ENCODE measurements at regions not wholly inside any gene's neighbourhood (a gene's known extent, or its start where the extent isn't known, plus 50 kb on each side); places are given as distances from the start of the nearest gene placed in this dataset.

GRCh38 chr5:149441986-149442385 lies 62.9 kb upstream of the IL17B start:
- Histone ChIP-seq H3K4me3 (no peak overlapping the region), H3K4me1 (peaks cover 43% of the 10 kb centered on the region), H3K27ac (peak overlapping the region; percentile 81), H3K36me3 (no peaks in the 10 kb centered on the region), H3K27me3 (no peaks in the 10 kb centered on the region), H3K9me3 (no peaks in the 10 kb centered on the region)
- intact Hi-C loops (cut with DNase I): loop anchor here (5.0 kb wide), 1 partner anchor 120 kb away; no protein-coding TSS in a partner anchor
- no peak for DNase-seq (ENCODE audit: extremely low spot score in 2 of 2)
- no peak for TF ChIP-seq POLR2AphosphoS5 (IDR thresholded peaks at IDR 0.05; ENCODE audit: insufficient read depth in 1 of 2, low read depth in 1 of 2)
- no peak for TF ChIP-seq POLR2A (IDR thresholded peaks at IDR 0.05)
- no peak for TF ChIP-seq CTCF (IDR thresholded peaks at IDR 0.05)

GRCh38 chr5:149441194-149441753 lies 62.2 kb upstream of the IL17B start:
- Histone ChIP-seq H3K9me3 (no peaks in the 10 kb centered on the region), H3K27me3 (no peaks in the 10 kb centered on the region), H3K4me1 (peaks cover 38% of the 10 kb centered on the region), H3K36me3 (no peaks in the 10 kb centered on the region), H3K4me3 (no peak overlapping the region), H3K27ac (peak overlapping the region; percentile 81)
- no peak for DNase-seq (ENCODE audit: extremely low spot score in 2 of 2)
- intact Hi-C loops (cut with DNase I): loop anchor here (5.0 kb wide), 1 partner anchor 121 kb away; no protein-coding TSS in a partner anchor
- TF ChIP-seq POLR2AphosphoS5 (IDR thresholded peaks at IDR 0.05; ENCODE audit: insufficient read depth in 1 of 2, low read depth in 1 of 2): no peak
- no peak for TF ChIP-seq POLR2A (IDR thresholded peaks at IDR 0.05)
- TF ChIP-seq CTCF (IDR thresholded peaks at IDR 0.05): no peak

- Histone ChIP-seq H3K4me3 (no peak overlapping the region), H3K4me1 (peaks cover 30% of the 10 kb centered on the region), H3K27ac (peak overlapping the region; percentile 73), H3K27me3 (no peaks in the 10 kb centered on the region), H3K36me3 (no peaks in the 10 kb centered on the region), H3K9me3 (no peaks in the 10 kb centered on the region)
- no peak for TF ChIP-seq POLR2A (IDR thresholded peaks at IDR 0.05)
- TF ChIP-seq POLR2AphosphoS5 (IDR thresholded peaks at IDR 0.05; ENCODE audit: insufficient read depth in 1 of 2, low read depth in 1 of 2): peak; percentile 20 to 88
- TF ChIP-seq CTCF (IDR thresholded peaks at IDR 0.05): peak in 1 of 3 experiments; percentile 23
- intact Hi-C loops (cut with DNase I): loop anchor here (5.0 kb wide), 1 partner anchor 122 kb away; no protein-coding TSS in a partner anchor
- DNase-seq (ENCODE audit: extremely low spot score in 2 of 2): no peak
Observed at GRCh38 chr5:149439899-149440542, 60.9 kb upstream of the IL17B start.

- Histone ChIP-seq H3K4me1 (peaks cover 41% of the 10 kb centered on the region), H3K9me3 (no peaks in the 10 kb centered on the region), H3K27me3 (no peaks in the 10 kb centered on the region), H3K36me3 (no peaks in the 10 kb centered on the region), H3K4me3 (no peak overlapping the region), H3K27ac (peak overlapping the region; percentile 5)
- intact Hi-C loops (cut with DNase I): no loop called here
- TF ChIP-seq POLR2AphosphoS5 (IDR thresholded peaks at IDR 0.05; ENCODE audit: insufficient read depth in 1 of 2, low read depth in 1 of 2): no peak
- DNase-seq (ENCODE audit: extremely low spot score in 2 of 2): no peak
Observed at GRCh38 chr5:149438711-149439132, 59.6 kb upstream of the IL17B start.

- H3K9me3 ChIP-seq: no peaks in the 10 kb centered on the region
- H3K36me3 ChIP-seq: no peaks in the 10 kb centered on the region
- no peaks in the 10 kb centered on the region for H3K27me3 ChIP-seq
- intact Hi-C loops (cut with DNase I): no loop called here
- H3K4me3 ChIP-seq: no peak overlapping the region
- no peak for TF ChIP-seq CTCF (IDR thresholded peaks at IDR 0.05)
- no peak for TF ChIP-seq POLR2A (IDR thresholded peaks at IDR 0.05)
- TF ChIP-seq POLR2AphosphoS5 (IDR thresholded peaks at IDR 0.05; ENCODE audit: insufficient read depth in 1 of 2, low read depth in 1 of 2): no peak
- no peak for DNase-seq (ENCODE audit: extremely low spot score in 2 of 2)
- H3K4me1 ChIP-seq: peaks cover 41% of the 10 kb centered on the region
- H3K27ac ChIP-seq: peak overlapping the region; percentile 5
Observed at GRCh38 chr5:149438281-149438680, 59.2 kb upstream of the IL17B start.

Data from vagina (tissue), 2 donors.